AG20443 (cell line): ENCODE measurements at regions not wholly inside any gene's neighbourhood (a gene's known extent, or its start where the extent isn't known, plus 50 kb on each side); places are given as distances from the start of the nearest gene placed in this dataset.

Experiments used
- DNase-seq: peaks from one replicate; pipeline ENCODE4 v3.0.0; 2012; ENCODE audit warnings: low spot score, mixed read lengths

GRCh38 chr5:91712718-91713117, 329.6 kb upstream of the ARRDC3 start:
- no peak for DNase-seq

- no peak for DNase-seq
These were observed 324.4 kb upstream of the ARRDC3 start for GRCh38 chr5:91707521-91707841.

DNA sequence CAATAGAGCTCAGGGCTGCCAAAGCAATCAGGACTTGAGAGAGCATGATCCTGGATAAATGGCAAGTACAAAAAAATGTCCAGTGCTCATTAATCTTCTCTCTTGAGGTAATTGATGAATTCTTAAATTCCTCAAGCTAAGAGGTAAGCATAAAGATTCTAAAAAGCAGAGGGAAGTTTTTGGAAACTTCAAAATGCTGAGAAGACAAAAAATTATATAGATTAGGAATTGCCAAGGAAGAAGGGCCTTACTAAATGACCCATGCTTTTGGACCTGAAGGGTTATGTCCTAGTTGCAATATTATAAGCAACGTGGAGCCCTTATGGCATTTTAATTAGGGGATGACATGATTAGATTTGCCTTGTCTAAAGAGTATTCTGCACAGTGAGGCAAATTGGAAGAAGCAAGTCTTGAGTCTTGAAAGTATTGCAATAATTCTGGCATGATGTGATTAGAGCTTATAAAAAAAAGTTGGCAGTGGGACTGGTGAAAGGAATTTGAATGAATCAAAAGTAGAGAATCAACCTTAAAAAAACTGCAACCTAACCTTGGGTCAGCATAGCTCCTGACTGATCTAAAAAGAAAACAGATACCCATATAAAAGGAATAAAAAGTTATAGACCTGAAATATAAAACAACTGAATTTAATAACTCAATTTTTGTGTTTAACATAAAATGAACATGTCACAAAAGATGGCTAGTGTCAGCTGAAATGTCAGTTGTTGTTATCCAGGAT, 323.8 kb upstream of the ARRDC3 start:
- no peak for DNase-seq

DNA sequence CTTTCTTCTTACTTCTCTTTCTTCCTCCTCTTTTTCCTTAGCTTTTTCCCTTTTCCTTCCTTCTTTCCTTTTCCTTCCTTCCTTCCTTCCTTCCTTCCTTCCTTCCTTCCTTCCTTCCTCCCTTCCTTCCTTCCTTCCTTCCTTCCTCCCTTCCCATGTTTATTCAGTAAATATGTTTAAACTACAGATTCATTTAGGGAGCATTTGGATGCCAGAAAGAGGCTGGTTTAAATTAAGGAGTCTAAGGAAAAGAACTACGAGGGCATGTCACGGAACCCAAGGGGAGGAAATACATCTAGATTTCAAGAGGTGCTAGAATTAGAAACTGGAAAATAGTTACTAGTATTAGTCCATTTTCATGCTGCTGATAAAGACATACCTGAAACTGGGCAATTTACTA, 320.0 kb upstream of the ARRDC3 start:
- DNase-seq = no peak

DNA sequence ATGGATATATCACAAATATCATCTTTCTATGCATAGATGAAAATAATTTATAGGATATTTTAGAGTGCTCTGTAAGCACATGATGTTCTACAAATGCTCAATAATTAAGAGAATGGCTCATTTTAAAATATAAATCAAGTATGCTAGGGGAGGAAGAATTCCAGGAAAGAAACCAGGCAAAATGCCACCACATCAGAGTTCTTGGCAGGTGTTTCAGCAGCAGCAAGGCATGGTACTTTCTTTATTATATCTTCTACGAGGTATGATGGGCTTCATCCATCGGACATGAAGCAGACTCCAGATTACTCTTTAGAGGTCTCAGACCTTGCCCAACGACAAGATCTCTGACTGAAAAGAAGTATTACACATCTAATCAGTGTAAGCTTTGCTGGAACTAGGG, 316.3 kb upstream of the ARRDC3 start:
- DNase-seq = no peak

DNA sequence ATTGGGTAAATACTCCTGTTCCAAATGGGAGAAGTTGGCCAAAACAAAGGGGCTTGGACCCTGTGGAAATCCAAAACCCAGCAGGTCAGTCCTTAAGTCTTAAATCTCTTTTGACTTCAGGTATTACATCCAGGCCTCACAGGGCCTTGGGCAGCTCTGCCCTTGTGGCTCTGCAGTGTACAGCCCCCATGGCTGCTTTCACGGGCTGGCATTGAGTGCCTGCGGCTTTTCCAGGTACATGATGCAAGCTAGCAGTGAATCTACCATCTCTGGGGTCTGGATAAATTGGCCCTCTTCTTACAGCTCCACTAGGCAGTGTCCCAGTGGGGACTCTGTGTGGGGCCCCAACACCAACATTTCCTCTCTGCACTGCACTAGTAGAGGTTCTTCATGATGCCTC, 308.5 kb upstream of the ARRDC3 start:
- no peak for DNase-seq

DNA sequence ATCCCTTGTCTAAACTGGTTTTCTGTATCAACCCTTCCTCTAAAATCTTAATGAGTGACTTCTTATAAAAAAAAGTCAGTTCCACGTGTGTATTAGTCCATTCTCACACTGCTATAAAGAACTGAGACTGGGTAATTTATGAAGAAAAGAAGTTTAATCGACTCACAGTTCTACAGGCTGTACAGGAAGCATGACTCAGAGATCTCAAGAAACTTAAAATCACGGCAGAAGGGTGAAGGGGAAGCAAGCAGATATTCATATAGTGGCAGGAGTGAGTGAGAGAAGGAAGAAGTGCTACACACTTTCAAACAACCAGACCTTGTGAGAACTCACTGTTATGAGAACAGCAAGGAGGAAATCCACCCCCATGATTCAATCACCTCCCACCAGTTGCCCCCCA, 307.8 kb upstream of the ARRDC3 start:
- no peak for DNase-seq

DNA sequence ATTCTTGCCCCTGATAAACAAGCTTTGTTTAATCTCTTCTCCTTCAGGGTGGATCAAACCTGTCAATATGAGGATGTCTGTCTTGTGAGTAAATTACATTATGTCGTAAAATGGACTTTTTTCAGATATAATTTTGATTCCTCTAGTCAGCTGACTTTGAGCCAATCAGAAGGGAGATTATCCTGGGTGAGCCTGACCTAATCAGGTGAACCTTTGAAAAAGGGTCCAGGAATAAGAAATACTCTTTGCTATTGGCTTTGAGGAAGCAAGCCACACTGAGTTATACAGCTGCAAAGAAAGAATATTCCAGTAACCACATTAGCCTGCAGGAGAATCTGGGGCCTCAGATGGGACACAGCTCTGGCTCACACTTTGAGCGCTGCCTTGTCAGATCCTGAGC, 304.3 kb upstream of the ARRDC3 start:
- no peak for DNase-seq

GRCh38 chr5:91684625-91685024, 301.5 kb upstream of the ARRDC3 start:
- DNase-seq = no peak

DNA sequence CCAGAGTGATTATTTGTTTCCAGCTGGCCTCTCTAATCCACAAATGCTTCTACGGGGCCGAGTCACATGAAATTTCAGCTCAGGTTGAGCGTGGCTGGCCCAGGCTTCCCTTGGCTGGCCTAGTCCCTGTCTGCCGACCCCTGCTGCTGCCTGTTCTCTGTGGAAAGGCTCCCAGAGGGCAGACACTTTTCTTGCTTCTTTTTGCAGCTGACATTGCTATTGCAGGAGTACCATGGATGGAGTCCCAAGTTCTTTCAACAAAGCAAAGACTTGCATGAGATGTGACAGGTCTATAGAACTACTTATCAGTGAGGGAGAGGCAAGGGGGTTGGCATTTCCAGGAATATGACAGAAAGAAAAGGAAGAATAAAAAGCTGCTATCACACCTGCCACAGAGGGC, 287.4 kb upstream of the ARRDC3 start:
- DNase-seq = no peak

DNA sequence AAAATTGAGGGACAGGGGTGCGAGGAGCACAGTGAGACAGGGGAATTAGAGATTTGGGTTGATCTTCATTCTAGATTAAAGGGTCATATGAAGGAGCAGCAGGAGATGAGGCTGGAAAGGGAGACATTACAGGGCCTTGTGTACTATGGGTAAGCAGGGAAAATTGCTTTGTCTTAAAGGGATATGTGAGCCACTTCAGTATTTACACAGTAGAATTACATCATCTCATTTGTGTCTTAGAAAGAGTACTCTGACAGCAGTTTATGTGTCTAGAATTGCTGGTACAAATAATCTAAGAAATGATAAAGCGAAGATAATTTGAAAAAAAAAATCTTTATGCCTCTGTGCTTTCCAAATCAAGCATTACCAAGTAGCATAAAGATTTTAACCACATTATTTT, 287.0 kb upstream of the ARRDC3 start:
- DNase-seq = no peak

DNA sequence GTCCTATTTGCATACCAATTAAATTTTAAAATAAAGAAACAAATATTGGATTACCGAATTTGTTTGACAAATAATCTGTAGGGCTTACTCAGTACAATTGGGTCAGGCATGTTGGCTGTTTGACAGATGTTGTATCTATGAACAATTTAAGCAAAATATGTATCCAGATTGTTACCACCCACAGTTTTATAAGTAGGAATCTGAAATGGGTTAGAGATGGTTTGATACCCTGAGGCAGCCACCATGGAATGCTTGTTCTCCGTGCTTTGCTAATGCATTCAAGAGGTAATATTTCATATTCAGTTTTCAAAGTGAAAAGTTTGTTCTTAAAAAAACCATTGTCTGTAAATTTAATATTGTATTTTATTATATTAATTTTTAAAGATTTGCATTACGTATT, 285.1 kb upstream of the ARRDC3 start:
- DNase-seq = no peak

- no peak for DNase-seq
These were observed 269.6 kb upstream of the ARRDC3 start for GRCh38 chr5:91652678-91653077.

DNA sequence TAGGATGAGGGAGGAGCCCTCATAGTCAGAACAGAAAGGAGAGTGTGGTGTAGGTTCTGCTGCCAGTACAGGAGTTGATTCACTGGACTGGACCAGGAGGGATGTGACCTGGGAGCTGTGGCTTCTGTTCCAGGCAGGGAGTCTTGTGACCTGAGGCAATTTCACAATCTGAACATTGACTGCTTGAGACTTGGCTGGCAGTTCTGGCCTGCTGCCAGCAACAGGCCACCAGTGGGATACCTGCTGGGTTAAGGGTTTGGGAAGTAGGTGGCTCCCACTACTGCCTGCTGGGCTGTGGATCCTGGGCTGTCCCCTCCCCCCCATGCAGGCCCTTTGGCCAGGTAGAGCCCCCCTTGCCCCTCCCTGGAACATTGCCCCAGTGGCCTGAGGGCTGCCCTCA, 268.6 kb upstream of the ARRDC3 start:
- no peak for DNase-seq

GRCh38 chr5:91645347-91645746, 262.2 kb upstream of the ARRDC3 start:
- no peak for DNase-seq

DNA sequence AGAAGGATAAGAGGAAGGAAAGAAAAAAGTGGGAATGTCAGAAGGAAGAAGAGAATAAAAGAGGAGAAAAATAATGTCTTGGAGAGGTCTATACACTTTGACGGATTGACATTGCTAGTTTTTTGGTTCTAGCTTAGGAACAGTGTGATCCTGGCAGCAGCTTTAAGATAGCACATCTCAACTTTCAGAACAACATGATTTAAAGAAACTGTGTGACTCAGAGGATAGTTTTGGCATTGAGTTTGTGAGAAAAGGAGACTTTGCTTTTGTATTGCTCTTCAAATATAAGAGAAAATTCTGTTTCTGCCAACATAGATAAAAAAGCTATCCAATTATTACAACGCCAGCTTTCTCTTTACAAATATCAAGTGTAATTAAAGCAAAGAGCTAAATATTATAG, 260.7 kb upstream of the ARRDC3 start:
- DNase-seq = no peak

DNA sequence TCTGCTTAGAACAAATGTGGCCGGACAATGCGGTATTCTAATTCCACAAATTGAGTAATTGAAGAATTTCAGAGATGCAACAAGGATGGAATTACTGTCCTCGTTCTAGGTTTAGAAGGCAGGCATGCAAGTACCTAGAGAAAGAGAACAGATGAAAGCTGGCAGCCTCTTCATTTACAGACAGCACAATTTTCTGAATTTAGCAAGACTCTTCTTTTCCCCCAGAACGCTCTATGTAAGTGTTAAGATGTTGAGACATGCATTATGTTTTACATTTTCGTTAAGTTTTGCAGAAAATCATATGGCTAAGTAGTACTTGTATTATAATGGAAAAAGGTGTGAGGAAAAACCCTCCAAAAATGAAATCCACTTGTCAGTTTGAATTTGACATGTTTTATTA, 259.5 kb upstream of the ARRDC3 start:
- DNase-seq = no peak

DNA sequence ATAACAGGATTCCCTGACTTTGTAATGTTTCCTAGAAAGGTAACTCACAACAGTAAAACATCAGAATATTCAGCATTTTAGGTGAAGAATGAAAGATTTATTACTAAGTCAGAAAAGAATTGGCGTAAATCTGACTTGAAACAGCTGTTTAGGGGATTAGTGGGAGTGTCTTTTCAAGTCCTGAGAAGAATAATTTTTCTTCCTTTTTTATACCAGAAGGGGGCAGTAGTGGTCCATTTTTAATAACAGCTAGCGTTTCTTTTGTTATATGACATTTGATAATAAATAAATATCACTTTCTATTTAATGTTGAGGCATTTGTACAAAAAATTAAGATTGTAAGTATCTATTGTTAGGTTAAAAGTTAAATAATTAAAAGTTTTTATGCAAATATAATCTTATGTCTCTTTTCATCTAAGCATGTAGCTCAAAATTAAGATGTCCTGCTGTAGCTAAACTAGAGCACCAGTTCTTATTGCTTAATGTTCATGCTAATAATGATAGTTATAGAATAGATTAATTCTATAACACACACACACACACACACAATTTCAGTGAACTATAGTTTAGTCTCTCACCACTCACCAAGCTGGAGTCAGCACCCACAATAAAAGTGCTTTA, 258.7 kb upstream of the ARRDC3 start:
- DNase-seq = peak; percentile 19

GRCh38 chr5:91639744-91640143, 256.6 kb upstream of the ARRDC3 start:
- DNase-seq = no peak

- DNase-seq = no peak
These were observed 254.9 kb upstream of the ARRDC3 start for GRCh38 chr5:91638010-91638409.

DNA sequence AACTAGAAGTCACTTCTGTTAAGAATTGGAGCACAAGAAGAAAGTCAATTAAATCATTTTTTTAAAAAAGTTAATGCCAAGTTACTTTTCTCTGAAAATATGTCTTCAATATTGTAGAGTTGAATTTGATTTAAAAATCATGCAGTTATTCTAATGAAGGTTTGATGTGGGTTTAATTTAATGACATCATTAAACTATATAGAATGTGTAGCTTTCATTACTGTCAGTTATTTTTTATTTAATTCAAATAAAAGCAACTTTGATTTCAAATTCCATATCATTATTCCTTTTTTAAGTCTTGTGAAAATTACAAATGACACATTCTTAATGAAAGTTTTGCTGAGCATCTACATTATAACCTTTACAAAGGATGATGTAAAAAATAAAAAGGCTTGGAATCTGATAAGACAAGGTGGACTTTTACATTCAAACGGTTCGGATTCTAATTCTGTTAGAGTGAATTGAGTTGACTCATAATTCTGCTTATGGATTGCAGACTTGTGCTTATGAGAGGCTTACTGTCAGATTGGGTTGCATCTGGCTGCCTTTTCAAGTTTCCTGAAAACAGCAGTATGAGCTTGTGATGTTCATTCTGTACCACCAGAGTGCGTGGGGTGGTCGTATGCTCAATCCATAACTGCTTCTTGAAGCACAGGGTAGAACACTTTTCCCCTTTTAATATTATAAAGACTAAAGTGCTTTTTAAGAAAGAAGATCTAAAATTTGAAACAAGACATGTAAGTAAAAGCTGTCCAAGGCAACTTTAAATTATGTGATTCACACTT, 253.0 kb upstream of the ARRDC3 start:
- DNase-seq = no peak

DNA sequence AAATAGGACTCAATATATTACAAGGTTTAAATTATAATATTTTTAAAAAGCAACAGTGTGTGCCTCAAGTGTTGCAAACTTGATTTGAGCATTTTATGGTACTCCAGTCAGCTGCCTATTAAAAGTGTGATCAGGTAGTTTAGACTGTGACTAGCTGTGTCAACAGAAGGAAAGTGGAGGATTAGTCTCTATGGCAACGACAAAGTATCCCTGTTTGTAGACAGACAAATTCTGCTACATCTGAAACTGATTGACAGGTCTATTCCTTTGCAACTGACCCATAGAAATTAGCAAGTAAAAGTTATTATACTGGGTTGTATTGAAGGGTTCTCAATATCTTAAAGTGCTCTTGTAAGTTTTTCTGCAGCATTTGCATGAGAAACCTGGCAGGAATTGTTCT, 249.8 kb upstream of the ARRDC3 start:
- DNase-seq = no peak

- DNase-seq = no peak
These were observed 228.6 kb upstream of the ARRDC3 start for GRCh38 chr5:91611746-91612145.

DNA sequence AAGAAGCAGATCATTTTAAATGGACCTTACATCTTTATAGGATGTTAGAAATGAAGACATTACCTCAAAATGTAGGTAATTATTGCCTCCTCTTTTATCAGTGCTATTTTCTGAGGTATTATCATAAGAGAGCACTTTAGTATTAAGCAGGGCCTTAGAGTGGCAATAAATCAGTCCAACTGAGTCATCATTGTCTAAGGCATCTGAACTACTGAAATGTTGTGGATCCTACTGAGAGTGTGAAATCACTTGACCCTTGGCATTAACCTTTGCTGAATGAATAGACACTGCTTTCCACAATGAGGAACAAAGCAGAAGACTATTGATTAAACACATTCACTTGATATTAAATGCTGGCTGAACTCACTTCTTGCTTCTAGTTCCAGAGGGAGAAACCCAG, 224.6 kb upstream of the ARRDC3 start:
- no peak for DNase-seq
